ENCODE measurements at regions not wholly inside any gene's neighbourhood (a gene's known extent, or its start where the extent isn't known, plus 50 kb on each side); places are given as distances from the start of the nearest gene placed in this dataset.

- TF ChIP-seq EZH2 (IDR thresholded peaks at IDR 0.05; ENCODE audit: insufficient read depth, poor library complexity, severe bottlenecking) (no peak), EZH2phosphoT487 (IDR thresholded peaks at IDR 0.05; ENCODE audit: insufficient read depth, low read depth) (no peak)
Measured at GRCh38 chr12:18878676-18879180, 140.8 kb downstream of the CAPZA3 start.
